Fibroblast of the aortic adventitia (primary cell): ENCODE measurements at regions not wholly inside any gene's neighbourhood (a gene's known extent, or its start where the extent isn't known, plus 50 kb on each side); places are given as distances from the start of the nearest gene placed in this dataset.

Experiments
- DNase-seq: peaks from one replicate; pipeline ENCODE4 v3.0.0-alpha.2; 2010; ENCODE audit warnings: low read depth
- H3K4me3 ChIP-seq: 2 replicates; pipeline ENCODE4 v1.5.1; 2011; ENCODE audit warnings: low read depth, mild to moderate bottlenecking, control low read depth, low read length, moderate library complexity
- TF ChIP-seq, protein P1 (sequence below): IDR thresholded peaks from 2 replicates; pipeline ENCODE4 v1.5.1; 2011; ENCODE audit warnings: mild to moderate bottlenecking, low read length, control low read depth, inconsistent platforms; ENCODE audit not compliant: insufficient read depth

DNA sequence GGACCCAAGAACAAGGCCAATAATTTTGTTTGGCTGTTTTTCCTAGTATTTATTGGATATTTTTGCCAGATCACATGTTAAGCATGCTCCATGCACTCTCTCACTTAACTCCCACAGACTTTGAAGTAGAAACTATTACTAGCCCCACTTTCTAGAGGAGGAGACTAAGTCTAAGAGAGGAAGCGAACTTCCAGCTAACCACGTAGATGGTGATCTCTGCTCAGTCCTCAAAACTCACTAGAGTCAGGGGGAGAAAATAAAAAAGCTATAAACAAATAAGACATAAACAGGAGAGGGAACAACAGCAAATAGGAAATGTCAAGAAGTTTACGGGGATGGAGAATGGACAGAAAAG is 481.0 kb upstream of the PROK2 start:
- no peak overlapping the region for H3K4me3 ChIP-seq
- DNase-seq = no peak
- TF ChIP-seq, protein P1, sequence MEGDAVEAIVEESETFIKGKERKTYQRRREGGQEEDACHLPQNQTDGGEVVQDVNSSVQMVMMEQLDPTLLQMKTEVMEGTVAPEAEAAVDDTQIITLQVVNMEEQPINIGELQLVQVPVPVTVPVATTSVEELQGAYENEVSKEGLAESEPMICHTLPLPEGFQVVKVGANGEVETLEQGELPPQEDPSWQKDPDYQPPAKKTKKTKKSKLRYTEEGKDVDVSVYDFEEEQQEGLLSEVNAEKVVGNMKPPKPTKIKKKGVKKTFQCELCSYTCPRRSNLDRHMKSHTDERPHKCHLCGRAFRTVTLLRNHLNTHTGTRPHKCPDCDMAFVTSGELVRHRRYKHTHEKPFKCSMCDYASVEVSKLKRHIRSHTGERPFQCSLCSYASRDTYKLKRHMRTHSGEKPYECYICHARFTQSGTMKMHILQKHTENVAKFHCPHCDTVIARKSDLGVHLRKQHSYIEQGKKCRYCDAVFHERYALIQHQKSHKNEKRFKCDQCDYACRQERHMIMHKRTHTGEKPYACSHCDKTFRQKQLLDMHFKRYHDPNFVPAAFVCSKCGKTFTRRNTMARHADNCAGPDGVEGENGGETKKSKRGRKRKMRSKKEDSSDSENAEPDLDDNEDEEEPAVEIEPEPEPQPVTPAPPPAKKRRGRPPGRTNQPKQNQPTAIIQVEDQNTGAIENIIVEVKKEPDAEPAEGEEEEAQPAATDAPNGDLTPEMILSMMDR = no peak

DNA sequence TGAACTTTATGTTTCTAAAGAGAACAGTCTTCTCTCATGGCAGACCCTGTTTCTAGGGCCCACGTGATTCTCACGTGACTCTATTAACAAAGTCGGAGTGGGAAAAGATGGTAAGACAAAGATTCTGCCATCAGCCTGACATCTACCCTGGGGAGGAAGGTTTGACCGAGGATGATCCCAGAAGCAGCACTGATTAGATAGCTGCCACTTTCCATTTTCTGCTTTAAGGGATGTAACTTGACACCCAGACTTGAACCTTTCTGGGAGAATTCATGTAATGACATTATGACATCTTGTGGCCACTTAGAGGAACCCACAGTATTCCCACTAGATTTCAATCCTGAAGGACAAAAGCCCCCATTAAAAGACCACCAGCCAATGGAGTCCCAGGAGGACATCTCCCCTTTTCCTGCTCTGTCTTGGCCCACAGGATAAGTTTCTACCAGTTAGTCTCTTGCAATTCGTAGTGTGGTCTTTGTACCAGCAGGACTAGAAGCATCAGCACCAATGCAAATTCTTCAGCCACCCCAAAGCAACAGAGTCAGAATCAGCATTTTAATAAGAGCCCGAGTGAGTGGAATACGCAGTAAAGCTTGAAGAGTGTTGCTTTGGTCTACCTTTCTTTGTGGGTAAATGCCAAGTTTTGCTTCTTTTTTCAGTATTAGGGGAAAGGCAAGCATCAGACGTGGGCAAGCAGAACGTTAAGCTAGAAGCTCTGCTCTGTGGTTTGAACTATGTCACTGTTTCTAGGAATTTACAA is 480.5 kb upstream of the PROK2 start:
- peak; percentile 56 for DNase-seq
- TF ChIP-seq, protein P1 = peak; percentile 40

DNA sequence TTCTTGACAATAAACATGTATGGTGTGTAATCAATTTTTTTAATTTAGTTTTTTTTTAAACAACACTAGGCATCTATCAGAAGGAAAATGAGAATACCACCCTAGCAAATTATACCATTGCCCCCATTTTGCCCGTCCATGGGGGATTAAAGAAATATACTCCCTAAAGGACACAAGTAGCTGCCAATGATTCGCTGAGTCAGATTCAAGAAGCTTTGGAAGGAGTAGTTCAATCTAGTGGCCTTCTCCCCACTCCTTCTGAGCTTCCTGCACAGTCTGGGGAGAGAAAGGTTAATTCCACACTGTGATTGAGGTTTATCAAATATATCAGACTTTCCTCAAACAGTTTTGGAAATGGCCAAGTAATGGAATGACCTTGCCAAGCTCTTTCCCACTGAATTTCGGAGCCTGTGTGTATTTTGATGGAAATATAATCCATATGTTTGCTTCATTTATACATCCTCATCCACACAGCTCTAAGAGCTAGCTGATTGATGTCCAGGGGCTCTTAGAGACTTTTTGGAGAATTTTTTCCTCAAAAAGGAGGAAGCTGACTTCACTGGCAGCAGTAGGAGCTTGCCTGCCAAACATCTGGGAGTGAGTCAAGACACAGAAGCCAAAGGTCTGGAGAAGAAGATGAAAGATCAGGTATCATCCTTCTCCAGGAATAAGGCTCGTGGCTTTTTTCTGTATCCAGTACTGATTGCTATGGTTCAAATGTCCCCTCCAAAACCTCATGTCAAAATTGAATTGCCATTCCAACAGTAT is 478.5 kb upstream of the PROK2 start:
- DNase-seq = no peak
- TF ChIP-seq, protein P1 = no peak

More for the DNA sequence above, 480.5 kb upstream of the PROK2 start:
- H3K4me3 ChIP-seq = no peak overlapping the region

DNA sequence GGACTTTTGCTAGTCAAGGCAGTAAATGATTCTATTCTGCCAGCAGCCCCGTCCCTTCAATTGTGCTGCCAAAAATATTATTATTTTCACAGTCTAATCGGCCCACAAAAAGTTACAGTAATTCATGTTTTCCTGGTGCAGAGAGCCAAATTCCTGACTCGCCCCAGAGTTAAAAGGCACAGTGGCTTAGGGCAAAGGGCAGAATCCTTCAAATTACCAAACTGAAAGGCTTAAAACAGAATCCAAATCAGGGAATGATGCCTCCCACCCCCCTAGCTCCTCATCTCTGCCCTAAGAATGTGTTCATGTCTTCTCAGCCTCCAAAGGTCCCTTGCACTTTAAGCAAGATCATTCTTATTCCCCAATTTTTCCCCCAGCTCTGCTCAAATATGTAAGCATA is 477.8 kb upstream of the PROK2 start:
- no peak for DNase-seq
- TF ChIP-seq, protein P1 = no peak
- H3K4me3 ChIP-seq = no peak overlapping the region

More for the DNA sequence above, 478.5 kb upstream of the PROK2 start:
- H3K4me3 ChIP-seq = no peak overlapping the region

- H3K4me3 ChIP-seq = no peak overlapping the region
- TF ChIP-seq, protein P1 = no peak
- DNase-seq = no peak
Observed at GRCh38 chr3:72261566-72262564, 476.9 kb upstream of the PROK2 start.

DNA sequence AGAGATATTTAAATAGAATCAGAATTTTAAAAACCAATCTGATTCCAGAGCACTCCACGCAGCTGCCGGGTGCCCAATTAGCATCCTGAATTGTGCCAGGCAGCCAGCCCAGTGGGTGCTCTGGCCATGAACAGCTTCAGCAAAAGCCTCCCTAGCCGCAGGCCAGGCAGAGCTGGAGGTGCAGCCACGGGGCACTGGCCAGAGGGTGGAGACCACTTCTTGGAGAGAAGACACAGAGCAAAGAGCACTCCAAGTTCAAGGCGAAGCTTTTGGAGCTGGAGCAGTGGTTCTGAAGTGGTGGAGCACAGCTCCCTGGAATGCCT is 475.6 kb upstream of the PROK2 start:
- TF ChIP-seq, protein P1 = no peak
- no peak overlapping the region for H3K4me3 ChIP-seq
- DNase-seq = no peak
